NCI-H526 (cell line): ENCODE measurements at regions not wholly inside any gene's neighbourhood (a gene's known extent, or its start where the extent isn't known, plus 50 kb on each side); places are given as distances from the start of the nearest gene placed in this dataset.
"Not testable (repeated sequence)": the region's sequence is repeated elsewhere in the genome, so short reads cannot be mapped to it uniquely, and the experiment has no call there.

Experiments used
- DNase-seq, 2 experiments: peaks; one replicate each; lab custom pipeline; 2025; lab: John Stamatoyannopoulos, UW

DNA sequence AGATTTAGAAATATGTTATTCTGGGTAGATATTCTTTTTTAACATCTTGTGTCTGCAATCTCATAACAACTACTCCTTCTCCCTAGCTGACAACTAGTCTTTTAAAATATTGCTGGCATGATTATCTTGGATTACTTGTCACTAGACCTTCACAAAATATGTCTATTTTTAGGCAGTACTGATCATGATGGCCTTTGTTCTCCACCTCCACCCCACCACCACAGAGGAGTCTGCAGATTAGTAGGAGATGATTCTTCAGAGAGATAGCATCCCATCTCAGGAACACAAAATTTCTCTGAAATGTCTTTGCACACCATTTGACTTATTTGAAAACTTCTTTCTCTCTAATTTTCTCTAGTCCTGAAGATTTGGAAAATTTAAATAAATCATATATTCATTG lies 338.1 kb upstream of the SPHKAP start:
- DNase-seq = no peak

DNA sequence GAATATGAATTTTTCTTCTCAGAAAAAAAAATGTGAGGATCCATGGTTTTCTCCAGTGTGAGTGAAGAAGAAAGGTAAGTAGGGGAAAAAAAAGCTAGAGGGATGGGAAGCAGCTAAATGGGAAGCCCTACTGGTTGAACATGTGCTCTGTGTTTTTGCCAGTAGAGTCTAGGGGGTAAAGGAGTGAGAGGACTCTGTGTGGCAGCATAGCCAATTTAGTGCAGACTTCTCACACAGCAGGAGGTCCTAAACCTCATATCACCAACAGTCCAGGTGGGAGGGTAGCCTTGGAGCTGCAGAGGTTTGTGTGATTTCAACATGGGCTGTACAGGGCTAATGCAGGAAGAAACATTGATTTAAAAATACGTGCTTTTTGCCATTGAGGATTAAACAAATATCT lies 334.5 kb upstream of the SPHKAP start:
- DNase-seq = no peak

DNA sequence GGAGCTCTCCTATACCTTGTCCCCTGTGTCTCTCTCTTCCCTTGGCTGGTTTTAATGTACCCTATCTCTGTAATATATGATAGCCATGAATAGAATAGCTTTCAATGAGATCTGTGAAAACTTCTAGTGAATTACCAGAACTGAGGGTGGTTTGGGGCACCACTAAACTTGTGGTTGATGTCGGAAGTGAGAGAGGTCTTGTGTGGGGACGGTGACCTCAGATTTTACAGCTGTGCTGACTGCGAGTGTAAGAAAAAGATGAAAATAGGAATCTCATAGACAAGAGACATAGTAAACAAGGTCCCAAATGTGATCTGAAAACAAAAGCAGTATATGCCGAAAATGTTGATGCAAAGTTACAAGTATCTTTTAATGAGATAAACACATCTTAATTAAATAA lies 332.0 kb upstream of the SPHKAP start:
- not testable (repeated sequence) for DNase-seq

DNA sequence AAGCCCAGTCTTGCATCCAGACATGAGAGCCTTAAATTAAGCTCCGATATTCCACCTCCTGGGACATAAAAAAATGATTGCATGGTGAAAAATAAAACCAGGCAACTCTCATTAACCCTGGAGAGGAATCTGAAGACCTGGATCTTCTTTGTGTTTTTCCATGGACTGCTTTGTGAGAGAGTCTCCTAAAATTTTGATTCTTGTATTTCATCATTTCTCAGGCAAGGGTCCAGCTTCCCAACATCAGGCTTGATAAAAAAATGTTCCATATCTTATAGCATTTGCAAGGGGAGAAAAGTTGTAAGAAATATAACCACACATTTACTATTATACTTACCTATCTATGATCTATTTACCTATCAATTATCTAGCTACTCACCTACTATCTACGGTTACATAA lies 327.5 kb upstream of the SPHKAP start:
- DNase-seq = no peak

DNA sequence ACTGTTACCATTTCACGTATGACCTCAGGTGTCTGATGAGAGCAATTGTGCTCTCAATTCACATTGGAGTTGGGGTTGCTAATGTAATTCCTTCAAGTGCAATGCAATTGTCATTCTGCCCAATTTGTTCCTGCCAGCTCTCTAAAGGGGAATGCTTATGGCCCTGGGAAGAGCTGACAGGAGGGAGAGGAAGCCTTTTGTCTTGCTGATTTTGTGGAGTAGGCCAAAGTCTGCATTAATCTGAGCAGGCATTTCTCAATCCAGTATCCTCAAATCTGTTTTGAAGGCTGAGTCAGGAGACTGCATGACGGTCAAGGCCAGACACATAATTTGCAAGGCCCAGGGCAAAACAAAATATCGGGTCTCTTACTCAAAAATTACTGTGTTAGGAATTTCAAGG lies 326.4 kb upstream of the SPHKAP start:
- DNase-seq = no peak

DNA sequence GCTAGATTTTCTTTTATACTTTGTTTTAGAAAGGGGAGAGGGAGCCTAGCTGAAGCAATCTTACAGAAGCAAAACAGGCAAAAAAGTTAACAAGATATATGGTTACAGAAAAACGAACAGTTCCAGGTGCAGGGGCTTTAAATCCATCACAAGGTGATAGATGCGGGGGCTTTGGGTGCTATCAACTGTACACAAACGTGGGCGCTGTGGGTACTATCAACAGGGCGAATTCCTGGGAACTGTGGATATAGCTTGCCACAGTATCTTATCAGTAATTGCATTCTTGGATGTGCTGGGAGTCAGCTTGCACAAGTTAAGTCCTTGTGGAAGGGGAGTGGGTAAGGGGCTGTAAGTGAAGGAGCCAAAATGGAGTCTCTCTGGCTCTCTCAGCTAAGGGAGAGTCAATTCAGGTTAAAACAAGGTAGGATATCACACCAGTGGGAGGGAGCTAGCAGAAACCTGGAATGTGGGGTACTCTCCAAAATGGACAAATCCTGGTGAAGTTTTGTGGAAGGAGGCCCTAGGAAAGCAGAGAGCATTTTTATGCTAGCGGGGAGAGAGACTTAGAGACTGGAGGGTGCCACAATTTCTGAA lies 325.8 kb upstream of the SPHKAP start:
- DNase-seq = no peak

DNA sequence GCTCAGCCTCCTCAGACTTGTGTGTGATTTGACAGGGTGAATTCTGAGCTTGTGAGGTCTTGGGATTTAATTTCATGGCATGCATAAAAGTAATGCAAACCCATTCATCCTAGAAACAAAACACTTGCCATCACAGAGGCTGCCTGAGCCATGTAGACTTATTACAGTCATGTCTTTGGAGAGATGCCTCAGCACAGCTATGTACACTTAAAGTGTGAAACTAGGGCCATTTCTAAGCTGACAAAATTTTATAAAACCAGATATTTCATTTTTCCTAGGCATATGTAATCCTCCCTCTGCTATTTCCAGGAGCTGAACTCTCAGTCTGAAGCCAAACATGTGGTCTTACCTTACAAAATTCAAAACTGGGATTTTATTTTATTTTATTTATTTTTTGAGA lies 322.2 kb upstream of the SPHKAP start:
- no peak for DNase-seq

DNA sequence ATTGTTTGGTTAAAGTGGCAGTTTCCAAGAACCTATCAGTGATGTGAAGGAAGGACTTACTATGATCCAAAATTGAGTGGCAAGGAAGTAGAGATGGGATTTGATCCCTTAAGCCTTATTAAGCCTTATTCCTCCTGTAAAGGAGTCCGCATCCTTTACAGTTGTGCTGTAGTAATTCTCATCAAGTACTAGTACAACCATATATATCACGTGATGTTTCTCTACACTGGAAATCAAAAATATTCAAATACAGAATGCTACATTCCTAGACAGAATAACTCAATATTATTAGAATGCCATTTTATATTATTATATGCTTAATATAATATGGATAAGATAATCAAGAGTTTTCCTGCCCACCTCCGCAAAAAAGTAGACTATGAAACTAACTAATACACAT lies 312.4 kb upstream of the SPHKAP start:
- DNase-seq = no peak

DNA sequence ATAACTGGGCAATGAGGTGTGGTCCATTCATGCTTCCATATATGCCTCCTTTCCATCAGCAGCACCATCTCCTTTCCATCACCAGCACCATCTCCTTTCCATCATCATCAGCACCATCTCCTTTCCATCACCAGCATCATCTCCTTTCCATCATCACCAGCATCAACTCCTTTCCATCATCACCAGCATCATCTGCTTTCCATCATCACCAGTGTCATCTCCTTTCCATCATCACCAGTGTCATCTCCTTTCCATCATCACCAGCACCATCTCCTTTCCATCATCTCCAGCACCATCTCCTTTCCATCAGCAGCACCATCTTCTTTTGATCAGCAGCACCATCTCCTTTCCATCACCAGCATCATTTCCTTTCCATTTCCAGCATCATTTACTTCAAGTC lies 297.5 kb upstream of the SPHKAP start:
- DNase-seq = no peak

DNA sequence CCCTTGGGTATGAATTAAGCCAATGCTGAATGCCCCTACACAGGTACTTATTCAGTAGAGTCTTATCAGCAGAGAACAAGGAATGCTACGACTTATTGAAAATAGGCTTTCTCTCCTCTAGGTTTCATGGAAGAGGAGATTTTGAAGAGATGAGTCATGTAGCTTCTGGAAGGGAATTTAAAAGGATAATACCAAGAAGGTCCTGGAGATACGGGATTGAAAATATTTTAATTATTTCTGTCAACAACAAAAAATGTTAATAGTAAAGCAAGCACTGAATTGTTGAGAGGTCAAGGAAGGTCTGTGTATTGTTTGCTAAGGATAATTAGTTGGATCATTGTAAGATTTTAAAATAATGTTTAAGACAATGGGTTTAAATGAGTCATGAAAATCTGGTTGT lies 293.0 kb upstream of the SPHKAP start:
- no peak for DNase-seq

DNA sequence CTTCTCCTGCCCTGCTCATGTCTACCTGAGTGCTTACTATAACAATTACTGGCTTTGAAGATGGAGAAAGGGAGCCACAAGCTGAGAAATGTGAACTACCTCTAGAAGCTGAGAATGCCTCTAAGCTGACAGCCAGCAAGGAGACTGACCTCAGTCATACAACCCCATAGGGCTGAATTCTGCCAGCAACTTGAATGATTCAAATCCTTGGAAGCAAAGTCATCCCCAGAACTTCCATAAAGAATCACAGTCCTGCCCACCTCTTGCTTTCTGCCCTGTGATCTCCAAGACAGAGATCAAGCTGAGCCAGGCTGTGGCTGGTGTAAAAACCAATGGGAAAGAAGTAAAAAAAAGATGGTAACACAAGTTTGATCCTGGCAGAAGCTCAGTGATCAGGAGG lies 288.2 kb upstream of the SPHKAP start:
- DNase-seq = no peak

DNA sequence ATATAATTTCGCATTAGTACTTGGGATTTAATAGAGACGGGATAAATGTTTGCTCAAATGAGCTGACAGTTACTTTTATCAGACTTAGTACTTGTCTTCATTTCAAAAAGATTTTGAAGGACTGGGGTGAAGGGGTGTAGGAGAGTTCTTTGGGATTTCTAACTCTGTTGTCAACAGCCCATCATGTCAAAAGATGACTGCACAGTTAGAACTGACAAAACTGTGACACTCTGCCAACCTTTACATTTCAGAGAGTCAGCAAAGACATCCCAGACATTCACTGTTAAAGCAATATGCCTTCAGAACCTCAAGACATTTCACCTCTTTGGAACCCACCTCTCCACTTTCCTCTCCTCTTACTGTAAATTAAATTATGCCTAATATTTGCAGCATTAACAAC lies 285.4 kb upstream of the SPHKAP start:
- DNase-seq = no peak

DNA sequence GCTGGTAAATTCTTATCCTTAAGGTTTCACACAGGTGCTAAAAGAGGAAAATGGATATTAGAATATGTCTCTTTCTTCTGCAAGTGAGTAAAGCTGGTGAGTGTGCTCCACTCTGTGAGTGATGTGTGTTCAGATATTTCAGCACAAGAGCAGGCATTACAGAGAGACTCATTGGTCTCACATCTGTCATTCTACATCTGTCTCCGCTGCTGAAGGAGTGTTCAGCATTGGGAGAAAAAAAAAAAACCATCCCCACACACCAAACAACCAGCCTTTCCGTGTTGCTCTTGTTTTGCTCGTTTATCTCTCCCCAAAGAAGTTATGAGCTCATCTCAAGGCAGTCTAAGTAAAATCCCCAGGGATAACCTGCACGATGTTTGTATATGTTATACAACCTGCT lies 283.9 kb upstream of the SPHKAP start:
- no peak for DNase-seq

DNA sequence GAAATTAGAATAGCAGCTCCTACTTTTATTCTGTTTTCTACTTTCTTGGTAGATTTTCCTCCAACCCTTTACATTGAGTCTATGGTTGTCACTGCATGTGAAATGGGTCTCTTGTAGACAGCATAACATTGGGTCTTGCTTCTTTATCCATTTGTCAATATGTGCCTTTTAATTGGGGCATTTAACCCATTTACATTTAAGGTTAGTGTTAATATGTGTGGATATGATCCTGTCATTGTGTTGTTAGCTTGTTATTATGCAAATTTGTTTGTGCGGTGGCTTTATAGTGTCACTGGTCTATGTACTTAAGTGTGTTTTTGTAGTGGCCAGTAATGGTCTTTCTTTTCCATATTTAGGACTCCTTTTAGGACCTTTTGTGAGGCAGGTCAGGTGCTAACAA lies 276.9 kb upstream of the SPHKAP start:
- DNase-seq = no peak

DNA sequence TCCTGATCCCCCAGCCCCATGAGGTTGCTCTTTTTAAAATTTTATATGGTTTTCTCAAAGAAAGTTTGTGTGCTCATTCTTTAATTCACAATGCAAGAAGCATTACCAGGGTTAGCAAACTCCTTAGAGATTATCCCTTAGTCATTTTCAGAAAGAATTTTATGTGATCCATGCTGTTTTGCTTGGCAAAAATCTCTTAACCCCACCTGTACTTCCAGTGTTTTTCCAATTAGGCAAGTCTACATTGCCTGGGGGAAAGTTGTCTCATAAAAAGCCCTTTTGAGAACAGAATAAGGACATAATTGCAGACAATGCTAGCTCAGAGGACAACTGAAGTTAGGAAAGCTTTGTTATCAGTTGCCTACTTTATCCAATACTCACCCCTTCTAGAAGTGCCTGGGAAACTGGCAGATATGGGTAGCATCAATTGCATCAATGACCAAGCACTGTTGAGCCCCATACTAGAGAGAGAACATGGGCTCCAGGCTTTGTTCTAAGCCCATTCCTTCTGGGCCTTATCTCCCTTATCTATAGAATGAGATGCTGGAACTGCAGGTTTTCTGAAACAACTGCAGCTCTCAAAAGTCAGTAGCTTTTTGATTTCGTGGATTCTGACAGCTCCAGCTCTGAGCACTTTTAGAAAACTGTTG lies 265.9 kb upstream of the SPHKAP start:
- DNase-seq = no peak

DNA sequence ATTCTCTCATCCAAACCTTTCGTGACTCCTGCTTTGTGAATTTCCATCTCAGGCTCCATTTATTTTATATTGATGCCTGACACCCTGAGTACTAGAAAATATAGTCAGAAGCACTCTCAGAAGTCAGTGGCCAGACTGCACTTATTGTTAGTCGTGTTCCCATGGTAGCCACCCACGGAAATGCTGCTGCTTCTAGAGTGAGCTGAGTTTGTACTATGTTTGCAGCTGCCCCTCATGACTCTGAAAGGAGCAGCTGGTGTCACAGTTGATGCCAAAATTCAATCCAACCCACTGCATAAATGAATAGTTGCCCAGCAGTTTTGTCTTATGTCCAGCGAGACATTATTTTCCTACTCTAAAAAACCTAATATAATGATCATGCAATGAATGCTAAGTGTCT lies 265.2 kb upstream of the SPHKAP start:
- no peak for DNase-seq

DNA sequence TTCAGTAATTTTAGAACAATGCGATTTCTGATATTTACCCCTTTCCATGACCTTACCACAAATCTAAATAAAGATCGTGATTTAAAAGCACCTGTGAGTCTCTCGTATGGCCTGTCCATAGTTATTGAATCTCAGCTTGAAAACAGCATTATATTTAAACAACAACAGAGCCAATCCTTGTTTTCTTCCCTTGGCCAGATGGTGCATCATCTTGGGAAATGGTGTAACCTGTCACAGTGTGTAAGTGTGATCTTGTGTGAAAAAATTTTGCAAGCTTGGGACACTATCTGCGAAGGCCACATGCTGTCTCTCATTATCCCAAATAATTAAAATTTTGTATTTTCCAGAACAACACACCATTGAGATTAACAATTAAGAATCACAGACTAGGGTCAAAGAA lies 262.7 kb upstream of the SPHKAP start:
- DNase-seq = no peak

DNA sequence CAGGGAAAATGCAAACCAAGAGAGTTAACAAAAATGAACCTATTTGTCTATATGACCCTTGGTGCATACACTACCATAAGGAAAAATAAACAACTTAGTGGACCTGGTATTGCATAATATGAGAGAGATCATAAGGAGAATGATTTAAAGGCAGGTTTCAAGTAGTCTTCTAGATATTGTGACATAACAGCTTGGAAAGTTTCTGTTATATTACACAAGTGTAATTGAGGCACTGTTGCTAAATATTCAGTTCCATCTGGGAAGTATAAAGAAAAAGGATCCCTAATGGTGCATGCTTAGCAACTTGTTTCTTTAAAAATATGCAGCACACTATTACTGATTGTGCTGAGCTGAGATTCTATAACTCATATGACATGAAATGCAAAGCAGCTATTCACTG lies 252.2 kb upstream of the SPHKAP start:
- no peak for DNase-seq

DNA sequence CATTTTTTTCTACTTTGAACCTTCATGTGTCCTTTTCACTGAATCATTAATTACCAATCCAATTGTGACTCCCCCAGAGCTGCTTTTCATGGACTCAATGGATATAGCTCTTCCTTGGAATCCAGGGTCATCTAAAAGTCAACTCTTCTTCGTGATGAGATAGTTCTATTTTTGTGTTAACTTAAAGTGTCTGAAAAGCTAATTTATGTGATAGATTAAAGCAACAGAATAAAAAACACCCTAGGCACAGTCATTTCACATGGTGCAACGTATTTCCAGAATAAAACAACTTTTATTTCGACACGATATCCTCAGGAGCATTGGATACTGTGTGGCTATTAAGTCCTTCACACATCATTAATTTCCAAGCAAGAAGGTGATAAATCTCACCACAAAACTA lies 250.6 kb upstream of the SPHKAP start:
- no peak for DNase-seq

DNA sequence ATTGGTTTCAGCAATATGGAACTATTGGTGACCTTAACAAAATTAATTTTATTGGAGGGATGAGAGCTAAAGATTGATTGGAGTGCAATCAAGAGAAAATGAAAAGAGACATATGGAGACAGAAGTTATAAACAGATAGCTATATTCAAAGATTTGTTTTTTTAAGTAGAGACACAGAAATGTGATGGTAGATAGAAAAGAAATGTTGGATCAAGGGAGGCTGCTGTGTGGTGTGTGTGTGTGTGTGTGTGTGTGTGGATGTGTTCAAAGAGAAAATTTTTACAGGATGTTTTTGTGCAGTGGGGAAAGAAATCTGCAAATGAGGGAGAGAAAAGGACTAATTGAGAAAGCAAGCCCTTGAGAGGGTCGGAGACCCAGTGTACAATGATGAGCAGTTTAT lies 249.5 kb upstream of the SPHKAP start:
- no peak for DNase-seq

DNA sequence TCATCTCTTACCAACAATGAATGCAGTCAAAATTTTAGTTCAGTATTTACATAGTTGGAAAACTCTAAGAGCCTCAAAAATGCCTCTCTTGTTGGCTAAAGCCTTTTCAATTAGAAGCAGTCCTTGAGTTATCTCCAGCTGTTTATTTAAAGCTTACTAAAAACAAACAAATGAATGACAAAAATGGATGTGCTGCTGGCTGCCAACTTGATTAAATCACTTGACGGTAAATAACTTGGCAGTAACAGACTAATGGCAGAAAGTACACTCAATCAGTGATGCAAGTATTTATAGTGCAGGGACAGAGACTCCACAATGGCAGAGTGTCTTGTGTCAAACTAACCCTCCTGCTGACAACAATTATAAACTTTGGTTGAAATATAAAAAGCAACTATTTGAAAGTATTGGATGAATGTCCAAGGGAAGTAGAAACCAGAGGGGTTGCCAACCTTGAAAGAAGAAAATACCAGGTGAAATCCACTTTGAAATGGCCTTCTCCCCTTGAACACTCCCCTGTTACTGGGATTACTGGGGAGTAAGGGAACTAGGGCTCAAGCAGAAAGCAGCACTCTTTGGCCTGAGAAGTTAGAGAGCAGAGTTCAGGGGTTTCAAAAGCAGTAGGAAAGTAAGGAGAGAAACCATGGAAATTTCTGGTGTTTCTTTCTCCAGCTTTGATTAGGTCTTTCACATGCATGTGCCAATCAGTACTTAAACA lies 245.2 kb upstream of the SPHKAP start:
- DNase-seq = no peak

DNA sequence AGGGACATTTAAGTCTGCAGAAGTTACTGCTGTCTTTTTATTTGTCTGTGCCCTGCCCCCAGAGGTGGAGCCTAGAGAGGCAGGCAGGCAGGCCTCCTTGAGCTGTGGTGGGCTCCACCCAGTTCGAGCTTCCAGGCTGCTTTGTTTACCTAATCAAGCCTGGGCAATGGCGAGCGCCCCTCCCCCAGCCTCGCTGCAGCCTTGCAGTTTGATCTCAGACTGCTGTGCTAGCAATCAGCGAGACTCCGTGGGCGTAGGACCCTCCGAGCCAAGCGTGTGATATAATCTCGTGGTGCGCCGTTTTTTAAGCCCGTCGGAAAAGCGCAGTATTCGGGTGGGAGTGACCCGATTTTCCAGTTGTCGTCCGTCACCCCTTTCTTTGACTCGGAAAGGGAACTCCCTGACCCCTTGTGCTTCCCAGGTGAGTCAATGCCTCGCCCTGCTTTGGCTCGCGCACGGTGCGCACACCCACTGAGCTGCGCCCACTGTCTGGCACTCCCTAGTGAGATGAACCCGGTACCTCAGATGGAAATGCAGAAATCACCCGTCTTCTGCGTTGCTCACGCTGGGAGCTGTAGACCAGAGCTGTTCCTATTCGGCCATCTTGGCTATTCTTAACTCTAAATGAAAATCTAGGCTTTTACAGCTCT lies 244.0 kb upstream of the SPHKAP start:
- DNase-seq = peak; percentile 18 to 34

DNA sequence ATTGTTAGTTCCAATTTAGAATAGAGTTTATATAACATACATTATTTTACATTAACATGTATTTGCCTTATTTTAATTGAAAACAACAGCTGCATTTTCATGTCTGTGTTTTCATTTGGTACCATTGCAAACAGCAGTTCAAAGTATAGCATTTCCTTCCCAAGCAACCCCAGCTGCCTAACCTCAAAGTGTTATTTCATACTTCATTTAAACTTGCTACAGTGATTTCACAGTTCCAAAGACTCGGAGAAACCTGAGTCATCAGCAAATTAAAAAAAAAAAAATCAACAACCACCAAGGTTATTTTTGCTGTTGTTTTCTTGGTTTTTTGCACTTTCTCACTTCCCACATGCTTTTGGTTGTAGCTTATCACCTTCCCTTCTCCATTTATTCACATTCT lies 236.5 kb upstream of the SPHKAP start:
- no peak for DNase-seq
